K562 (cell line): ENCODE measurements at regions not wholly inside any gene's neighbourhood (a gene's known extent, or its start where the extent isn't known, plus 50 kb on each side); places are given as distances from the start of the nearest gene placed in this dataset.

Experiments
- BRD4 ChIP-seq: fragments of 200-600 bp; sonication (generic); IDR thresholded peaks from 2 replicates; pipeline ENCODE4 v1.6.1; 2017; ENCODE audit warnings: inconsistent platforms
- CBX2 ChIP-seq: fragments of 200-600 bp; sonication (generic); IDR thresholded peaks from one replicate; pipeline ENCODE4 v1.6.1; 2012; ENCODE audit warnings: mild to moderate bottlenecking, low read length, inconsistent platforms; ENCODE audit not compliant: insufficient read depth, poor library complexity, severe bottlenecking
- CHD4 ChIP-seq: fragments of 200-600 bp; sonication (generic); IDR thresholded peaks from 3 replicates; pipeline ENCODE4 v1.6.1; 2012; ENCODE audit warnings: low read depth, mild to moderate bottlenecking, mixed read lengths, low read length, inconsistent platforms; ENCODE audit not compliant: insufficient read depth, insufficient replicate concordance, poor library complexity, severe bottlenecking
- CTBP1 ChIP-seq: fragments of 450-650 bp; IDR thresholded peaks from 2 replicates; pipeline ENCODE4 v1.6.1; 2016; ENCODE audit warnings: borderline replicate concordance
- EWSR1 ChIP-seq: fragments of 450-650 bp; IDR thresholded peaks from 2 replicates; pipeline ENCODE4 v1.6.1; 2018; ENCODE audit warnings: borderline replicate concordance, mild to moderate bottlenecking, low read depth, moderate library complexity; ENCODE audit not compliant: partially characterized antibody
- EZH2 ChIP-seq: IDR thresholded peaks from 2 replicates; pipeline ENCODE4 v1.6.1; 2012; ENCODE audit warnings: low read depth, mild to moderate bottlenecking, inconsistent platforms, low read length, borderline replicate concordance
- HNRNPH1 ChIP-seq: fragments of 200-400 bp; formaldehyde crosslinking; optimal IDR thresholded peaks from 2 replicates; pipeline ENCODE3; 2017; ENCODE audit warnings: low read depth, mild to moderate bottlenecking, low read length, moderate library complexity
- KDM5B ChIP-seq: fragments of 200-600 bp; sonication (generic); IDR thresholded peaks from 2 replicates; pipeline ENCODE4 v1.6.1; 2012; ENCODE audit warnings: low read depth, mild to moderate bottlenecking, moderate library complexity, low read length, control low read depth, inconsistent platforms; ENCODE audit not compliant: insufficient replicate concordance
- KLF10 ChIP-seq: fragments of 250-450 bp; sonication (Bioruptor Pico); IDR thresholded peaks from 2 replicates; pipeline ENCODE4 v1.6.1; 2021; ENCODE audit warnings: matching md5 sums
- MAZ ChIP-seq, 2 experiments: fragments of 450-650 bp in 1 of 2; sonication (generic) in 1 of 2; formaldehyde crosslinking; IDR thresholded peaks in 1 of 2; conservative IDR thresholded peaks in 1 of 2; 2 replicates each; pipeline versions ENCODE4 v1.4.0 to v1.5.0; 2020; ENCODE audit warnings: mild to moderate bottlenecking in 1 of 2, missing genetic modification reagents in 1 of 2
- NFE2 ChIP-seq: IDR thresholded peaks from 2 replicates; pipeline ENCODE4 v1.6.1; 2014; ENCODE audit warnings: antibody characterized with exemption, low read depth
- NR3C1 ChIP-seq: sonication (generic); formaldehyde crosslinking; IDR thresholded peaks from 2 replicates; pipeline ENCODE4 v1.8.1; 2022; ENCODE audit warnings: missing genetic modification reagents
- RAD21 ChIP-seq, 2 experiments: fragments of 250-450 bp in 1 of 2; fragments of 450-650 bp in 1 of 2; sonication (Bioruptor Pico) in 1 of 2; formaldehyde crosslinking in 1 of 2; IDR thresholded peaks in 1 of 2; conservative IDR thresholded peaks in 1 of 2; 2 replicates each; pipeline versions ENCODE4 v1.4.0 to v1.8.0; 2020 to 2022; ENCODE audit warnings: mild to moderate bottlenecking in 2 of 2, moderate library complexity in 1 of 2
- SIX5 ChIP-seq, 2 experiments: IDR thresholded peaks; 2 replicates each; pipeline ENCODE4 v1.6.1; 2011; ENCODE audit warnings: low read length in 2 of 2, borderline replicate concordance in 1 of 2, low read depth in 1 of 2, mild to moderate bottlenecking in 1 of 2, moderate library complexity in 1 of 2; ENCODE audit not compliant: insufficient read depth in 1 of 2
- ZFX ChIP-seq: sonication (generic); formaldehyde crosslinking; IDR thresholded peaks from 2 replicates; pipeline ENCODE4 v1.8.0; 2022; ENCODE audit warnings: mild to moderate bottlenecking, missing genetic modification reagents, moderate library complexity
- ZNF134 ChIP-seq: fragments of 250-450 bp; sonication (Bioruptor Pico); conservative IDR thresholded peaks from 2 replicates; pipeline ENCODE4 v1.4.0; 2020
- ZNF165 ChIP-seq: fragments of 250-450 bp; sonication (Bioruptor Pico); IDR thresholded peaks from 2 replicates; pipeline ENCODE4 v1.4.0; 2020; ENCODE audit warnings: borderline replicate concordance
- ZNF444 ChIP-seq: fragments of 250-450 bp; sonication (Bioruptor Pico); IDR thresholded peaks from 2 replicates; pipeline ENCODE4 v1.4.0; 2020; ENCODE audit warnings: mild to moderate bottlenecking, moderate library complexity
- ZNF445 ChIP-seq: fragments of 250-450 bp; sonication (Bioruptor Pico); IDR thresholded peaks from 2 replicates; pipeline ENCODE4 v1.4.0; 2020; ENCODE audit warnings: low read depth, mild to moderate bottlenecking, moderate library complexity
- ZNF583 ChIP-seq: fragments of 250-450 bp; sonication (Bioruptor Pico); IDR thresholded peaks from 2 replicates; pipeline ENCODE4 v1.4.0; 2020
- ZNF584 ChIP-seq: fragments of 200-800 bp; sonication (Bioruptor generic); IDR thresholded peaks from 2 replicates; pipeline ENCODE4 v1.6.1; 2016; ENCODE audit warnings: low read depth, mild to moderate bottlenecking, missing genetic modification characterization, missing compliant biosample characterization
- ZNF766 ChIP-seq: fragments of 200-800 bp; sonication (Bioruptor generic); conservative IDR thresholded peaks from 2 replicates; pipeline ENCODE4 v1.6.1; 2016; ENCODE audit warnings: missing genetic modification characterization, missing compliant biosample characterization
- TF ChIP-seq, protein P1 (sequence below), 3 experiments: IDR thresholded peaks in 2 of 3; conservative IDR thresholded peaks in 1 of 3; 2 replicates each; pipeline ENCODE4 v1.5.1; 2011 to 2012; ENCODE audit warnings: low read length in 3 of 3, mild to moderate bottlenecking in 3 of 3, control low read depth in 2 of 3, improper control_type of control experiment in 1 of 3, inconsistent platforms in 1 of 3, low read depth in 1 of 3, mixed read lengths in 1 of 3, moderate library complexity in 1 of 3; ENCODE audit not compliant: insufficient read depth in 2 of 3
- TF ChIP-seq, protein P2 (sequence below): sonication (generic); formaldehyde crosslinking; IDR thresholded peaks from 2 replicates; pipeline ENCODE4 v1.9.0; 2022; ENCODE audit warnings: mild to moderate bottlenecking, missing genetic modification reagents
- TF ChIP-seq, protein P3 (sequence below): fragments of 200-800 bp; sonication (Bioruptor generic); IDR thresholded peaks from 2 replicates; pipeline ENCODE4 v1.6.1; 2017; ENCODE audit warnings: missing genetic modification characterization, missing compliant biosample characterization

DNA sequence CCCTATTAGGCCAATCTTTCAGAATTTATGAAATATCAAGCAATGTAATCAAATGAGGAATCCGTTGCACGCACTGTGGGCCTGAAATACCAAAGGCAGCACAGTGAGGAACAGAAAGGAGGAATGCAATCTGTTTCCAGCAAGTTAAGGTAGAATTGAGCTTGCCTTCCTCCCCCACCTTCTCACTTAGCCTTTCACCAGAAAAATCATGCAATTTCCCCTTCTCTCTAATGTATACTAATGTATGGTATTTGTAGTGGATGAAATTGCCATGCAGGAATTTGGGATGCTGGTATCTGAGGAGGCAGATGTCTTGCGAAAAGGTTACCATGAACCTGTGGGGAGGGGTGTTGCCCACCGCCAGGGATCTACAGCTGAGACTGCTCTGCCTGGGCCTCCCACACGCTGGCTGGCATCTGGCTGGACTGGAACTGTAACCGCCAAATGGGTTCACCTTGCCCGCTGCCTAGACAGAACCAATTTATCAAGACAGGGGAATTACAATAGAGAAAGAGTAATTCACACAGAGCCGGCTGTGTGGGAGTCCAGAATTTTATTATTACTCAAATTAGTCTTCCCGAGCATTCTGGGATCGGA lies 222.4 kb upstream of the MYLIP start (continued):
- TF ChIP-seq, protein P1, sequence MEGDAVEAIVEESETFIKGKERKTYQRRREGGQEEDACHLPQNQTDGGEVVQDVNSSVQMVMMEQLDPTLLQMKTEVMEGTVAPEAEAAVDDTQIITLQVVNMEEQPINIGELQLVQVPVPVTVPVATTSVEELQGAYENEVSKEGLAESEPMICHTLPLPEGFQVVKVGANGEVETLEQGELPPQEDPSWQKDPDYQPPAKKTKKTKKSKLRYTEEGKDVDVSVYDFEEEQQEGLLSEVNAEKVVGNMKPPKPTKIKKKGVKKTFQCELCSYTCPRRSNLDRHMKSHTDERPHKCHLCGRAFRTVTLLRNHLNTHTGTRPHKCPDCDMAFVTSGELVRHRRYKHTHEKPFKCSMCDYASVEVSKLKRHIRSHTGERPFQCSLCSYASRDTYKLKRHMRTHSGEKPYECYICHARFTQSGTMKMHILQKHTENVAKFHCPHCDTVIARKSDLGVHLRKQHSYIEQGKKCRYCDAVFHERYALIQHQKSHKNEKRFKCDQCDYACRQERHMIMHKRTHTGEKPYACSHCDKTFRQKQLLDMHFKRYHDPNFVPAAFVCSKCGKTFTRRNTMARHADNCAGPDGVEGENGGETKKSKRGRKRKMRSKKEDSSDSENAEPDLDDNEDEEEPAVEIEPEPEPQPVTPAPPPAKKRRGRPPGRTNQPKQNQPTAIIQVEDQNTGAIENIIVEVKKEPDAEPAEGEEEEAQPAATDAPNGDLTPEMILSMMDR (IDR thresholded peaks at IDR 0.05 in 2 of 3, conservative IDR thresholded peaks at IDR 0.05 in 1 of 3; ENCODE audit: insufficient read depth in 2 of 3, low read depth in 1 of 3, low read length in 3 of 3): no peak
- TF ChIP-seq, protein P2, sequence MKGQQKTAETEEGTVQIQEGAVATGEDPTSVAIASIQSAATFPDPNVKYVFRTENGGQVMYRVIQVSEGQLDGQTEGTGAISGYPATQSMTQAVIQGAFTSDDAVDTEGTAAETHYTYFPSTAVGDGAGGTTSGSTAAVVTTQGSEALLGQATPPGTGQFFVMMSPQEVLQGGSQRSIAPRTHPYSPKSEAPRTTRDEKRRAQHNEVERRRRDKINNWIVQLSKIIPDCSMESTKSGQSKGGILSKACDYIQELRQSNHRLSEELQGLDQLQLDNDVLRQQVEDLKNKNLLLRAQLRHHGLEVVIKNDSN: no peak
- TF ChIP-seq ZNF766 (CRISPR knock-in tag) (no peak), ZNF584 (CRISPR knock-in tag) (no peak; the same call in 1 of the 2 replicates), RAD21 (CRISPR knock-in tag; conservative IDR thresholded peaks at IDR 0.05 in 1 of 2, IDR thresholded peaks at IDR 0.05 in 1 of 2) (no peak), KLF10 (no peak), HNRNPH1 (no peak), ZNF445 (CRISPR knock-in tag) (no peak), CHD4 (no peak), BRD4 (no peak), ZFX (CRISPR knock-in tag) (no peak; the same call in 1 of the 2 replicates), EZH2 (no peak), ZNF444 (no peak), CTBP1 (no peak), SIX5 (IDR thresholded peaks at IDR 0.05; ENCODE audit: borderline replicate concordance in 1 of 2, insufficient read depth in 1 of 2, low read depth in 1 of 2, low read length in 2 of 2) (no peak), ZNF134 (0 out of 2 replicates have a peak, but pooled peaks have one; percentile 12), MAZ (CRISPR knock-in tag; conservative IDR thresholded peaks at IDR 0.05 in 1 of 2, IDR thresholded peaks at IDR 0.05 in 1 of 2) (peak in 1 of 2 experiments; percentile 7; a peak in 1 of 4 replicates), ZNF165 (0 out of 2 replicates have a peak, but pooled peaks have one; percentile 7), NFE2 (no peak), NR3C1 (no peak), CBX2 (no peak), EWSR1 (no peak), KDM5B (no peak), ZNF583 (no peak)
- TF ChIP-seq, protein P3, sequence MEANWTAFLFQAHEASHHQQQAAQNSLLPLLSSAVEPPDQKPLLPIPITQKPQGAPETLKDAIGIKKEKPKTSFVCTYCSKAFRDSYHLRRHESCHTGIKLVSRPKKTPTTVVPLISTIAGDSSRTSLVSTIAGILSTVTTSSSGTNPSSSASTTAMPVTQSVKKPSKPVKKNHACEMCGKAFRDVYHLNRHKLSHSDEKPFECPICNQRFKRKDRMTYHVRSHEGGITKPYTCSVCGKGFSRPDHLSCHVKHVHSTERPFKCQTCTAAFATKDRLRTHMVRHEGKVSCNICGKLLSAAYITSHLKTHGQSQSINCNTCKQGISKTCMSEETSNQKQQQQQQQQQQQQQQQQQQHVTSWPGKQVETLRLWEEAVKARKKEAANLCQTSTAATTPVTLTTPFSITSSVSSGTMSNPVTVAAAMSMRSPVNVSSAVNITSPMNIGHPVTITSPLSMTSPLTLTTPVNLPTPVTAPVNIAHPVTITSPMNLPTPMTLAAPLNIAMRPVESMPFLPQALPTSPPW: no peak
